ENCODE measurements at regions not wholly inside any gene's neighbourhood (a gene's known extent, or its start where the extent isn't known, plus 50 kb on each side); places are given as distances from the start of the nearest gene placed in this dataset.
A peak's percentile ranks its signal among the peaks of the same experiment; 100 is the strongest.

- Histone ChIP-seq H3K79me2 (no peaks in the 10 kb centered on the region), H3K4me1 (ENCODE audit: insufficient read depth) (peaks cover 10% of the 10 kb centered on the region), H3K9me2 (replicated peaks; ENCODE audit: insufficient read depth) (no peaks in the 10 kb centered on the region), H2AFZ (no peak overlapping the region), H4K20me1 (ENCODE audit: insufficient read depth, poor library complexity, severe bottlenecking) (no peaks in the 10 kb centered on the region), H3K27me3 (no peaks in the 10 kb centered on the region), H3K9me3 (ENCODE audit: low read depth) (no peaks in the 10 kb centered on the region), H3K4me3 (no peak overlapping the region), H3K36me3 (replicated peaks; ENCODE audit: insufficient read depth, low read depth) (no peaks in the 10 kb centered on the region), H3K4me2 (no peak overlapping the region), H3K27ac (no peak overlapping the region)
- DNase-seq (ENCODE audit: low spot score): no peak
- WGBS (ENCODE audit: low lambda C conversion rate, missing lambda C conversion rate): 91% methylated on average over 6 of the region's 6 CpGs
- TF ChIP-seq EZH2 (IDR thresholded peaks at IDR 0.05; ENCODE audit: borderline replicate concordance) (no peak), CTCF (IDR thresholded peaks at IDR 0.05; ENCODE audit: poor library complexity) (no peak), EZH2phosphoT487 (IDR thresholded peaks at IDR 0.05; ENCODE audit: low read depth, severe bottlenecking, unreplicated experiment) (no peak)
These were observed 976.1 kb upstream of the NUDT12 start for GRCh38 chr5:104538734-104539133.

GRCh38 chr5:104533498-104533897, 970.9 kb upstream of the NUDT12 start:
- H3K9me3 ChIP-seq (ENCODE audit: low read depth): no peaks in the 10 kb centered on the region
- no peak overlapping the region for H3K4me2 ChIP-seq
- no peak overlapping the region for H3K4me3 ChIP-seq
- H3K36me3 ChIP-seq (replicated peaks; ENCODE audit: insufficient read depth, low read depth): no peaks in the 10 kb centered on the region
- H3K27me3 ChIP-seq: no peaks in the 10 kb centered on the region
- no peak for TF ChIP-seq CTCF (IDR thresholded peaks at IDR 0.05; ENCODE audit: poor library complexity)
- no peak for TF ChIP-seq EZH2 (IDR thresholded peaks at IDR 0.05; ENCODE audit: borderline replicate concordance)
- no peak for TF ChIP-seq EZH2phosphoT487 (IDR thresholded peaks at IDR 0.05; ENCODE audit: low read depth, severe bottlenecking, unreplicated experiment)
- H3K27ac ChIP-seq: peak overlapping the region; percentile 33
- no peaks in the 10 kb centered on the region for H4K20me1 ChIP-seq (ENCODE audit: insufficient read depth, poor library complexity, severe bottlenecking)
- H3K4me1 ChIP-seq (ENCODE audit: insufficient read depth): no peaks in the 10 kb centered on the region
- no peaks in the 10 kb centered on the region for H3K9me2 ChIP-seq (replicated peaks; ENCODE audit: insufficient read depth)
- no peak for DNase-seq (ENCODE audit: low spot score)
- no peak overlapping the region for H2AFZ ChIP-seq
- no peaks in the 10 kb centered on the region for H3K79me2 ChIP-seq

GRCh38 chr5:104526866-104527265, 964.3 kb upstream of the NUDT12 start:
- Histone ChIP-seq H4K20me1 (ENCODE audit: insufficient read depth, poor library complexity, severe bottlenecking) (no peaks in the 10 kb centered on the region), H3K4me3 (no peak overlapping the region), H3K4me2 (no peak overlapping the region), H3K27ac (no peak overlapping the region), H3K36me3 (replicated peaks; ENCODE audit: insufficient read depth, low read depth) (no peaks in the 10 kb centered on the region), H3K4me1 (ENCODE audit: insufficient read depth) (no peaks in the 10 kb centered on the region), H3K9me2 (replicated peaks; ENCODE audit: insufficient read depth) (no peaks in the 10 kb centered on the region), H3K9me3 (ENCODE audit: low read depth) (no peaks in the 10 kb centered on the region), H3K27me3 (no peaks in the 10 kb centered on the region), H2AFZ (no peak overlapping the region), H3K79me2 (no peaks in the 10 kb centered on the region)
- no peak for DNase-seq (ENCODE audit: low spot score)
- WGBS (ENCODE audit: low lambda C conversion rate, missing lambda C conversion rate): 83% methylated on average over 1 of the region's 1 CpG
- TF ChIP-seq EZH2 (IDR thresholded peaks at IDR 0.05; ENCODE audit: borderline replicate concordance) (no peak), EZH2phosphoT487 (IDR thresholded peaks at IDR 0.05; ENCODE audit: low read depth, severe bottlenecking, unreplicated experiment) (no peak), CTCF (IDR thresholded peaks at IDR 0.05; ENCODE audit: poor library complexity) (no peak)

- no peak for TF ChIP-seq EZH2 (IDR thresholded peaks at IDR 0.05; ENCODE audit: borderline replicate concordance)
- no peak for TF ChIP-seq EZH2phosphoT487 (IDR thresholded peaks at IDR 0.05; ENCODE audit: low read depth, severe bottlenecking, unreplicated experiment)
- TF ChIP-seq CTCF (IDR thresholded peaks at IDR 0.05; ENCODE audit: poor library complexity): no peak
- Histone ChIP-seq H3K27ac (peak overlapping the region; percentile 42), H3K36me3 (replicated peaks; ENCODE audit: insufficient read depth, low read depth) (no peaks in the 10 kb centered on the region), H3K4me3 (no peak overlapping the region), H3K79me2 (no peaks in the 10 kb centered on the region), H3K9me2 (replicated peaks; ENCODE audit: insufficient read depth) (no peaks in the 10 kb centered on the region), H4K20me1 (ENCODE audit: insufficient read depth, poor library complexity, severe bottlenecking) (no peaks in the 10 kb centered on the region), H3K27me3 (no peaks in the 10 kb centered on the region), H2AFZ (no peak overlapping the region), H3K4me1 (ENCODE audit: insufficient read depth) (peaks cover 11% of the 10 kb centered on the region), H3K9me3 (ENCODE audit: low read depth) (peaks cover 15% of the 10 kb centered on the region), H3K4me2 (peak overlapping the region; percentile 52)
- DNase-seq (ENCODE audit: low spot score): no peak
These were observed 951.1 kb upstream of the NUDT12 start for GRCh38 chr5:104513640-104514072.
